GM23338 (cell line): ENCODE measurements at regions not wholly inside any gene's neighbourhood (a gene's known extent, or its start where the extent isn't known, plus 50 kb on each side); places are given as distances from the start of the nearest gene placed in this dataset.
A peak's percentile ranks its signal among the peaks of the same experiment; 100 is the strongest.

Experiments used
- CREB1 ChIP-seq: fragments of 250-450 bp; sonication (Bioruptor Pico); IDR thresholded peaks from 2 replicates; pipeline ENCODE4 v1.5.0; 2020; ENCODE audit warnings: low read depth, mild to moderate bottlenecking, moderate library complexity
- CTCF ChIP-seq, 2 experiments: fragments of 200-600 bp in 1 of 2; sonication (generic) in 1 of 2; conservative IDR thresholded peaks; 2 replicates each; pipeline versions ENCODE4 v1.5.1 to v1.6.1; 2016 to 2017; ENCODE audit warnings: antibody characterized with exemption in 2 of 2, low read depth in 2 of 2, mild to moderate bottlenecking in 2 of 2, moderate library complexity in 1 of 2
- EZH2 ChIP-seq: fragments of 200-600 bp; sonication (generic); IDR thresholded peaks from one replicate; pipeline ENCODE4 v1.8.0; 2017; ENCODE audit warnings: antibody characterized with exemption, mild to moderate bottlenecking, low read depth; ENCODE audit not compliant: unreplicated experiment
- EZH2phosphoT487 ChIP-seq: fragments of 200-600 bp; sonication (generic); IDR thresholded peaks from one replicate; pipeline ENCODE4 v1.8.1; 2018; ENCODE audit warnings: antibody characterized with exemption; ENCODE audit not compliant: unreplicated experiment
- JUNB ChIP-seq: IDR thresholded peaks from one replicate; pipeline ENCODE4 v1.6.1; 2016; ENCODE audit warnings: antibody characterized with exemption; ENCODE audit not compliant: unreplicated experiment
- POLR2AphosphoS5 ChIP-seq: IDR thresholded peaks from 2 replicates; pipeline ENCODE4 v1.6.1; 2016; ENCODE audit warnings: antibody characterized with exemption, low read depth
- REST ChIP-seq: IDR thresholded peaks from one replicate; pipeline ENCODE4 v1.6.1; 2018; ENCODE audit warnings: antibody characterized with exemption; ENCODE audit not compliant: unreplicated experiment
- STAT1 ChIP-seq: IDR thresholded peaks from one replicate; pipeline ENCODE4 v1.6.1; 2016; ENCODE audit warnings: antibody characterized with exemption; ENCODE audit not compliant: unreplicated experiment
- ZNF462 ChIP-seq: fragments of 250-450 bp; sonication (Bioruptor Pico); IDR thresholded peaks from 2 replicates; pipeline ENCODE4 v1.5.0; 2020; ENCODE audit warnings: mild to moderate bottlenecking, moderate library complexity

- TF ChIP-seq CTCF (conservative IDR thresholded peaks at IDR 0.05; ENCODE audit: low read depth in 2 of 2) (peak; percentile 37 to 63; a peak in 3 of 4 replicates), STAT1 (no peak), POLR2AphosphoS5 (no peak), CREB1 (no peak), JUNB (no peak), EZH2 (no peak), REST (no peak), ZNF462 (CRISPR knock-in tag) (no peak), EZH2phosphoT487 (no peak)
These were observed 114.9 kb upstream of the PRLR start for GRCh38 chr5:35345222-35345621.
